GM23338 (cell line): ENCODE measurements at regions not wholly inside any gene's neighbourhood (a gene's known extent, or its start where the extent isn't known, plus 50 kb on each side); places are given as distances from the start of the nearest gene placed in this dataset.

ENCODE experiments used
- ATAC-seq: fragments of 200-7000 bp; cut with Tn5 transposase; 3 replicates; pipeline ENCODE4 v1.9.1; 2020
- DNase-seq: peaks from one replicate; pipeline ENCODE4 v3.0.0-alpha.2; 2015; ENCODE audit warnings: low spot score
- H2AFZ ChIP-seq: fragments of 200-600 bp; sonication (generic); 2 replicates; pipeline ENCODE4 v1.8.0; 2016; ENCODE audit warnings: antibody characterized with exemption, mild to moderate bottlenecking, moderate library complexity
- H3F3A ChIP-seq: fragments of 200-600 bp; sonication (generic); replicated peaks from 2 replicates; pipeline ENCODE4 v1.8.0; 2017; ENCODE audit warnings: antibody characterized with exemption, mixed run types, low read depth
- H3K27ac ChIP-seq: fragments of 200-600 bp; sonication (generic); 2 replicates; pipeline ENCODE4 v1.6.1; 2016; ENCODE audit warnings: low read depth
- H3K27me3 ChIP-seq: fragments of 200-600 bp; sonication (generic); 2 replicates; pipeline ENCODE4 v1.8.0; 2016; ENCODE audit warnings: mild to moderate bottlenecking, mixed run types, moderate library complexity; ENCODE audit not compliant: insufficient read depth
- H3K36me3 ChIP-seq: fragments of 200-600 bp; sonication (generic); 2 replicates; pipeline ENCODE4 v1.8.0; 2016; ENCODE audit warnings: mild to moderate bottlenecking; ENCODE audit not compliant: insufficient read depth
- H3K4me1 ChIP-seq: fragments of 200-600 bp; sonication (generic); 2 replicates; pipeline ENCODE4 v1.8.0; 2016; ENCODE audit warnings: mild to moderate bottlenecking, moderate library complexity; ENCODE audit not compliant: insufficient read depth
- H3K4me2 ChIP-seq: fragments of 200-600 bp; sonication (generic); 2 replicates; pipeline ENCODE4 v1.7.1; 2017; ENCODE audit warnings: mixed run types
- H3K4me3 ChIP-seq: fragments of 200-600 bp; sonication (generic); 2 replicates; pipeline ENCODE4 v1.6.1; 2016; ENCODE audit warnings: mixed run types
- H3K79me2 ChIP-seq: fragments of 200-600 bp; sonication (generic); replicated peaks from 2 replicates; pipeline ENCODE4 v1.8.0; 2017; ENCODE audit warnings: mild to moderate bottlenecking; ENCODE audit not compliant: insufficient read depth
- H3K9me2 ChIP-seq: fragments of 200-600 bp; sonication (generic); 2 replicates; pipeline ENCODE4 v1.8.0; 2017; ENCODE audit not compliant: insufficient read depth
- H4K20me1 ChIP-seq: fragments of 200-600 bp; sonication (generic); replicated peaks from 2 replicates; pipeline ENCODE4 v1.8.0; 2017; ENCODE audit warnings: mild to moderate bottlenecking; ENCODE audit not compliant: insufficient read depth
- H3K27ac Mint-ChIP-seq: 2 replicates; pipeline ENCODE4 v1.8.0; 2020; ENCODE audit warnings: inconsistent platforms, mild to moderate bottlenecking, moderate library complexity, mixed read lengths
- H3K27me3 Mint-ChIP-seq: 3 replicates; pipeline ENCODE4 v1.8.0; 2022; ENCODE audit warnings: low read depth, mild to moderate bottlenecking, moderate library complexity, mixed read lengths, inconsistent platforms; ENCODE audit not compliant: insufficient read depth, poor library complexity
- H3K36me3 Mint-ChIP-seq: 3 replicates; pipeline ENCODE4 v1.8.0; 2021; ENCODE audit warnings: low read depth, mild to moderate bottlenecking, inconsistent platforms, moderate library complexity, mixed read lengths
- H3K4me1 Mint-ChIP-seq: 3 replicates; pipeline ENCODE4 v1.8.0; 2020; ENCODE audit warnings: mild to moderate bottlenecking, inconsistent platforms, mixed read lengths
- H3K4me3 Mint-ChIP-seq: 3 replicates; pipeline ENCODE4 v1.8.0; 2021; ENCODE audit warnings: moderate library complexity, mild to moderate bottlenecking, inconsistent platforms, mixed read lengths
- H3K9me3 Mint-ChIP-seq: 3 replicates; pipeline ENCODE4 v1.8.0; 2020; ENCODE audit warnings: moderate library complexity, mild to moderate bottlenecking, inconsistent platforms, mixed read lengths
- CREB1 ChIP-seq: fragments of 250-450 bp; sonication (Bioruptor Pico); IDR thresholded peaks from 2 replicates; pipeline ENCODE4 v1.5.0; 2020; ENCODE audit warnings: low read depth, mild to moderate bottlenecking, moderate library complexity
- CTCF ChIP-seq, 2 experiments: fragments of 200-600 bp in 1 of 2; sonication (generic) in 1 of 2; conservative IDR thresholded peaks; 2 replicates each; pipeline versions ENCODE4 v1.5.1 to v1.6.1; 2016 to 2017; ENCODE audit warnings: antibody characterized with exemption in 2 of 2, low read depth in 2 of 2, mild to moderate bottlenecking in 2 of 2, moderate library complexity in 1 of 2
- ETS1 ChIP-seq: IDR thresholded peaks from 2 replicates; pipeline ENCODE4 v1.6.1; 2016; ENCODE audit warnings: antibody characterized with exemption
- EZH2 ChIP-seq: fragments of 200-600 bp; sonication (generic); IDR thresholded peaks from one replicate; pipeline ENCODE4 v1.8.0; 2017; ENCODE audit warnings: antibody characterized with exemption, mild to moderate bottlenecking, low read depth; ENCODE audit not compliant: unreplicated experiment
- EZH2phosphoT487 ChIP-seq: fragments of 200-600 bp; sonication (generic); IDR thresholded peaks from one replicate; pipeline ENCODE4 v1.8.1; 2018; ENCODE audit warnings: antibody characterized with exemption; ENCODE audit not compliant: unreplicated experiment
- JUNB ChIP-seq: IDR thresholded peaks from one replicate; pipeline ENCODE4 v1.6.1; 2016; ENCODE audit warnings: antibody characterized with exemption; ENCODE audit not compliant: unreplicated experiment
- NANOG ChIP-seq: IDR thresholded peaks from 2 replicates; pipeline ENCODE4 v1.6.1; 2016; ENCODE audit warnings: antibody characterized with exemption, borderline replicate concordance
- POLR2AphosphoS5 ChIP-seq: IDR thresholded peaks from 2 replicates; pipeline ENCODE4 v1.6.1; 2016; ENCODE audit warnings: antibody characterized with exemption, low read depth
- REST ChIP-seq: IDR thresholded peaks from one replicate; pipeline ENCODE4 v1.6.1; 2018; ENCODE audit warnings: antibody characterized with exemption; ENCODE audit not compliant: unreplicated experiment
- STAT1 ChIP-seq: IDR thresholded peaks from one replicate; pipeline ENCODE4 v1.6.1; 2016; ENCODE audit warnings: antibody characterized with exemption; ENCODE audit not compliant: unreplicated experiment
- ZNF114 ChIP-seq: fragments of 250-450 bp; sonication (Bioruptor Pico); IDR thresholded peaks from 2 replicates; pipeline ENCODE4 v1.5.0; 2020; ENCODE audit warnings: mild to moderate bottlenecking, moderate library complexity
- ZNF331 ChIP-seq: fragments of 250-450 bp; sonication (Bioruptor Pico); IDR thresholded peaks from 2 replicates; pipeline ENCODE4 v1.5.0; 2020; ENCODE audit warnings: low read depth, mild to moderate bottlenecking, moderate library complexity
- ZNF462 ChIP-seq: fragments of 250-450 bp; sonication (Bioruptor Pico); IDR thresholded peaks from 2 replicates; pipeline ENCODE4 v1.5.0; 2020; ENCODE audit warnings: mild to moderate bottlenecking, moderate library complexity

GRCh38 chr1:232292239-232292638, 337.7 kb downstream of the SIPA1L2 start:
- Mint-ChIP-seq H3K27me3 (peaks cover 2% of the 10 kb centered on the region), H3K27ac (no peak overlapping the region), H3K4me3 (no peak overlapping the region), H3K4me1 (no peaks in the 10 kb centered on the region; the same call in 2 of the 3 replicates), H3K36me3 (no peaks in the 10 kb centered on the region), H3K9me3 (no peaks in the 10 kb centered on the region)
- no peaks in the 10 kb centered on the region for H3F3A ChIP-seq
- no peak overlapping the region for H3K4me3 ChIP-seq
- no peak overlapping the region for H2AFZ ChIP-seq
- no peak overlapping the region for H3K27ac ChIP-seq
- no peaks in the 10 kb centered on the region for H3K36me3 ChIP-seq
- no peaks in the 10 kb centered on the region for H3K4me1 ChIP-seq
- ATAC-seq (no peak), DNase-seq (no peak)
- H3K4me2 ChIP-seq, result no peak overlapping the region
- 0 out of 2 replicates have a peak, but pooled peaks cover 3% of the 10 kb centered on the region for H4K20me1 ChIP-seq
- no peaks in the 10 kb centered on the region for H3K27me3 ChIP-seq
- TF ChIP-seq POLR2AphosphoS5 (no peak), ZNF331 (no peak), JUNB (no peak), REST (no peak), ZNF114 (CRISPR knock-in tag) (no peak), CREB1 (CRISPR knock-in tag) (no peak), CTCF (conservative IDR thresholded peaks at IDR 0.05; ENCODE audit: low read depth in 2 of 2) (no peak), NANOG (no peak), STAT1 (no peak), EZH2 (no peak), ETS1 (no peak), EZH2phosphoT487 (no peak), ZNF462 (no peak)
- no peaks in the 10 kb centered on the region for H3K79me2 ChIP-seq
- peaks cover 9% of the 10 kb centered on the region for H3K9me2 ChIP-seq
